ENCODE measurements at regions not wholly inside any gene's neighbourhood (a gene's known extent, or its start where the extent isn't known, plus 50 kb on each side); places are given as distances from the start of the nearest gene placed in this dataset.
"Not testable (repeated sequence)": the region's sequence is repeated elsewhere in the genome, so short reads cannot be mapped to it uniquely, and the experiment has no call there.

- no peaks in the 10 kb centered on the region for H3K4me1 ChIP-seq
- H3K9me3 ChIP-seq: no peaks in the 10 kb centered on the region
- no peak for TF ChIP-seq CTCF (IDR thresholded peaks at IDR 0.05)
- no peak overlapping the region for H3K4me3 ChIP-seq
- H3K27ac ChIP-seq: no peak overlapping the region
- DNase-seq (ENCODE audit: low spot score): no peak
- no peaks in the 10 kb centered on the region for H3K36me3 ChIP-seq
- H3K27me3 ChIP-seq: no peaks in the 10 kb centered on the region
Observed at GRCh38 chr1:55789466-55789865, 574.3 kb upstream of the USP24 start.

- TF ChIP-seq CTCF (IDR thresholded peaks at IDR 0.05): no peak
- no peak for DNase-seq (ENCODE audit: low spot score)
- no peak overlapping the region for H3K4me3 ChIP-seq
- no peaks in the 10 kb centered on the region for H3K36me3 ChIP-seq
- no peak overlapping the region for H3K27ac ChIP-seq
- H3K4me1 ChIP-seq: no peaks in the 10 kb centered on the region
- H3K9me3 ChIP-seq: no peaks in the 10 kb centered on the region
- no peaks in the 10 kb centered on the region for H3K27me3 ChIP-seq
Observed at GRCh38 chr1:55786396-55786795, 571.2 kb upstream of the USP24 start.

- not testable (repeated sequence) for H3K27me3 ChIP-seq; H3K36me3 ChIP-seq; H3K4me3 ChIP-seq; H3K27ac ChIP-seq; DNase-seq (ENCODE audit: low spot score); H3K4me1 ChIP-seq; H3K9me3 ChIP-seq
Observed at GRCh38 chr1:55784941-55785450, 569.8 kb upstream of the USP24 start.

GRCh38 chr1:55781944-55782482, 566.8 kb upstream of the USP24 start:
- TF ChIP-seq CTCF (IDR thresholded peaks at IDR 0.05): no peak
- Histone ChIP-seq H3K27ac (no peak overlapping the region), H3K4me3 (no peak overlapping the region), H3K4me1 (no peaks in the 10 kb centered on the region), H3K36me3 (no peaks in the 10 kb centered on the region), H3K27me3 (no peaks in the 10 kb centered on the region), H3K9me3 (no peaks in the 10 kb centered on the region)
- DNase-seq (ENCODE audit: low spot score): no peak

GRCh38 chr1:55781003-55781402, 565.8 kb upstream of the USP24 start:
- Histone ChIP-seq H3K27ac (no peak overlapping the region), H3K4me1 (no peaks in the 10 kb centered on the region), H3K4me3 (no peak overlapping the region), H3K9me3 (no peaks in the 10 kb centered on the region), H3K36me3 (no peaks in the 10 kb centered on the region), H3K27me3 (no peaks in the 10 kb centered on the region)
- TF ChIP-seq CTCF (IDR thresholded peaks at IDR 0.05): no peak
- DNase-seq (ENCODE audit: low spot score): no peak

GRCh38 chr1:55777545-55777944, 562.4 kb upstream of the USP24 start:
- no peak for DNase-seq (ENCODE audit: low spot score)
- Histone ChIP-seq H3K9me3 (no peaks in the 10 kb centered on the region), H3K27me3 (no peaks in the 10 kb centered on the region), H3K27ac (no peak overlapping the region), H3K4me3 (no peak overlapping the region), H3K36me3 (no peaks in the 10 kb centered on the region), H3K4me1 (no peaks in the 10 kb centered on the region)
- no peak for TF ChIP-seq CTCF (IDR thresholded peaks at IDR 0.05)
